NCI-H82 treated with DMSO at 0.1 percent for 48 hours (cell line): ENCODE measurements at regions not wholly inside any gene's neighbourhood (a gene's known extent, or its start where the extent isn't known, plus 50 kb on each side); places are given as distances from the start of the nearest gene placed in this dataset.

ENCODE experiments used
- DNase-seq: peaks from one replicate; lab custom pipeline; 2025; ENCODE audit not compliant: unreplicated experiment; lab: John Stamatoyannopoulos, UW

DNA sequence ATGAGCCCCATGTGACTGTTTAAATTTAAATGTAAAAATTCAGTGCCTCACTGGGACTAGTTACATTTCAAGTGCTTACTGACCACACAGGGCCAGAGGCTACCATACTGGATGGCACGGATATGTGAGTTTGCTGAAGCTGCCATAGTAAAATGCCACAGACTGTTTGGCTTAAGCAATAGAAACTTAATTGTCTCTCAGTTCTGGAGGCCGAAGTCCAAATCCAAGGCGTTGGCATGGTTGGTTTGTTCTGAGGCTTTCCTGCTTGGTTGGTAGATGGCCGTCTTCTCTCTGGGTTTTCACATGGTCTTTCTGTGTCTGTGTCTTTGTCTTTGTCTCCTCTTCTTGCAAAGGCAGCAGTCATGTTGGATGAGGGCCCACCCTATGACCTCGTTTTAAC, 878.9 kb upstream of the RBFOX1 start:
- no peak for DNase-seq

DNA sequence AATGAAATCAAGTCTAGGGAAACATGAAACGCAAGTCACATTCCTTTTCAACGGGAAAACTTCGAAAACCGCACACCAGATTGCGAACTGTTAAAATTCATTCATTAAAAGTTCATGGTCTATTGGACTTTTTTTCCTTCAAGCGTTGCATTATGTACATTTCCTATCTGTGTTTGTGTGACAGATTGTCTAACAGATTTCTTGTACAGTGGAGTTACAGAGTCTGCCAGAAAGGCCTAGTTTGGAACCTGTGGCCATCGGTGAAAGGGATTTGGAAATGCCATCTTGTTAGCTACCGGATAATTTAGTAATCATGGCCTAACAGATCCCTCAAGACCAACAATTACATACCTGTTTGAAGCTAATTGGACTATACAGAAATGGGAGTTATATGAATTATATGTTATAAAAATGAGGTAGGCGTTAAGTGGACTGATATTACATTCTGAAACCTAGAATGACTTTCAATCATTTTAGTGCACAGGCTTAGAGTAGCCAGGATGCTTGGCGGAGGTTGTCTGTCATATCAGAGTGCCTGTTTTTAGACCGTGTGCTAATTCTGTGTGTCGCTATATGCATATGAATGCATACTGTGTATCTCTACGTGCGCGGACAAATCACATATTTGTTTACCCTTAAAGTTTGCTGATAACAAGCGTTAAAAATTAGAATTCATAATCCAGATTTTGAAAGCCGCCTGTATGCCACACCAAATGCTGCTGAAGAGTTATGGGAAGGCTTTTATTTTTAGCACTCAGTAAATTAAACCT, 885.4 kb upstream of the RBFOX1 start:
- DNase-seq: no peak

- no peak for DNase-seq
These were observed 886.3 kb upstream of the RBFOX1 start for GRCh38 chr16:6446370-6446769.

GRCh38 chr16:6439129-6439528, 893.5 kb upstream of the RBFOX1 start:
- DNase-seq: no peak

GRCh38 chr16:6428861-6429260, 903.8 kb upstream of the RBFOX1 start:
- DNase-seq: no peak

DNA sequence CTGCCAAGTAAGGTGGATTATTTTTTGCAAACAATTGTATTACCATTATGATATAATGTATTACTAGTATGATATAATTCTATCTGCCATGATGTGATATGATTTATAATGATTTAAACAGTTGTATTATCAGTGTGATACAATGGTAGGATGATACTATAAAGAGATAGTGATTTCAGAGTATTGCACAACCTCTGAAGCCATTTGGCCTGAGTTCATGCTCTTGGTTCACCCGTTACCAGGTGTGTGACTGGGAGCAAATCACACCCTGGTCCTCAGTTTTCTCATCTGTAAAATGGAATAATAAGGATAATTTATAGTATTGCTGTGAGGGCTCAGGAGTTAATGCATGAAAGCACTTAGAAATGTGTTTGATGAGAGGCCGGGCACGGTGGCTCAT, 905.0 kb upstream of the RBFOX1 start:
- no peak for DNase-seq

DNA sequence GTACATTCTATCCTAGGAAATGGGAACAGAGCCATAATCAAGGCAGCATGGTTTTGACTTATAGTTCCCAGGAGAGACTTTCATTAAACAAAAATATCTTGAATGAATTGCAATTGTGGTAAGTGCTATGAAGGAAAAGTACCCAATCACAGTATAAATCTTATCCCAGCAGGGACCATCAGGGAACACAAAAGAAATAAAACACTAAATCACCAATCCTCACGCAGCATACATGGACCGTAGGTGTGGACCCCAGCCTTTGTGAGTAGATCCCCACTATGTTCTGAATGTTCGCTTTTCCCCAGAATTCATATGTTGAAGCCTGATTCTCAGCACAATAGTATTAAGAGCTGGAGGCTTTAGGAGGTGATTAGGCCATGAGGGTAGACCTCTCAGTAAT, 925.0 kb upstream of the RBFOX1 start:
- DNase-seq: no peak

DNA sequence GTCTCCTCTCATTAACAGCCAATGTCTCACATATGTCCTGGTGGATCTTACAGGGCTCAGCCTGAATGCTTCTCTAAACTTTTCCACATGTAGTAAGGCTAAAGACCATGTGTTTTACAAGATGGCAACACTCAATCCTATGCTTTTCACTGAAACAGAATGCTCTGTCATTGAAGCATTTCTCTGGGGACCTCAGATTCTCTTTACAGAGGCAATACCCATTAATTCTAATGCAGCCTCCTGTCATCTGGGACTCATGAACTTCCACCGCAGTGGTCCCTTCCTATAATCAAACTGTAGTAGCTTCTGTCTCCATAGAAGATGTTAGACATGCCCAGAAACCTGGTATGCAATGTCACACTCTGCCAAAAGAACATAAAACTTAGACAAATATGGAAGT, 926.6 kb upstream of the RBFOX1 start:
- DNase-seq: no peak

- peak; percentile 42 for DNase-seq
These were observed 949.7 kb upstream of the RBFOX1 start for GRCh38 chr16:6382924-6383459.

GRCh38 chr16:6381896-6382295, 950.7 kb upstream of the RBFOX1 start:
- DNase-seq: no peak

DNA sequence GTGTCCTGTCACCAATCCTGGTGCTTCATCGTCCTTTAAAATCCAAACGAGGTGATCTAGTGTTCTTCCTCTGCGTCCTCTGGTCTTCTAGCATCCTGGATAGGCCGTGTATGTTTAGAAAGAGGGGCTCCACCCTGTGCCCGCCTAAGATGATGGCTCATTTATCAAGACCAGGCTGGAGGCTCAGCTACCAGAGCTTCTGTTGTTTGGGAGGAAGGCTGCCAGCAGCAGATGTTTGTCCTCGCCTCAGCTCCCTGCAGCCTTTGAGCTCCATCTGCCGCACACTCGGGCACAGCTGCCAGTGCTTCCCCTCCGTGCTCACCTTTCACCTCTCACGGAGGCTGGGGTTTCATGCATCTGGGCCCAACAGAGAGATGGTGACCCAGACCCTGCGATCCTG, 954.7 kb upstream of the RBFOX1 start:
- DNase-seq: peak; percentile 74

- DNase-seq: peak; percentile 63
These were observed 957.1 kb upstream of the RBFOX1 start for GRCh38 chr16:6375465-6376075.

DNA sequence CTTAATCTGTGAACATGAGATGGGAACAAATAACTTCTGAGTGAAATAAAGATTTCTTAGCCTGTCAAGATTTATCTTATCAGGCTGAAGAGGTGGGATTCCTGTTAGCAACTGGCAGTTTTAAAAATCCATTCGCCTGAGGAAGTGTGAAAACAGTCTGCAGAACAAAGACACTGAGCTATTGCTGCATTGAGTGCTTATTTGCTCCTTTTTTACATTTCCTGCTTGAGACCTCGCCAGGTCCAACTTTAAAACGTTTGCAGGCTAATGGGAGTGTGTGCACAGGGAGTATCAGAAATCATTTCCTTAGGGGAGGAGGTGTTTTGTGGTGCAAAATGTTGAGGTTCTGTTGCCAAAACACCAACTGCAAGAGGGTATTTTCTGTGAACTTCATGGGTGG, 957.8 kb upstream of the RBFOX1 start:
- DNase-seq: no peak

- no peak for DNase-seq
These were observed 967.8 kb upstream of the RBFOX1 start for GRCh38 chr16:6364846-6365245.

DNA sequence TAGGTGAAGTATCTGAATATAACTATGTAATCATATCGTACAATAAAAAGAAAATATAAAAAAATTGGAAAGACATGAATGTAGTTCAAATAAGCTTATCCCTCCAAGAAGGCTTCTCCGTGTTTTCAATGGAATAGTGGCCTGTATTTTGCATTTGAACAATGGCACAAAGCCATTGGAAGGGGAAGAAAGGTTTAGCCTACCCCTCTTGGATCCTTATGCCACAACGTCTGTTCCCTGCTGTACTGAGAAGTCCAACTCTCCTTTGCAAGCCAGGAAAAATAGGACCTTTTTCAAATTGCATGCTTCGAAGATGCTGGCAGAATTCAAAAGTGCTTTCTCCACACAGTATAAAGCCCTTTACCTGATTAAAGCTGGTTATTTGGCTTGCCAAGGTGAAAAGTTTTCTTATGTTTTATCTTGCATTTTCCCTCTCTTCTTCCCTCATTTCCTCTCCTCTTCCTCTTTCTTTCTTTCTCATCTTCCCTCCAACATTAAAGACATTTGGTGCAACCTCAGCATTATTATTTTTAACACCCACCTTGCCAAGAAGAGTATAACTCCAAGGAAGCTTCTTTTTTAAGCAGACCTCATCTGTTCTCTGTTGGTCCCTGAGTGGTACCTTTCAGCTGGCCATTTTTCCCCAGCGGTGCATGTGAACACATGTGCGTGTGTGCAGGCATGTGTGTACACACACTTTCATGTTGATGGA, 968.6 kb upstream of the RBFOX1 start:
- no peak for DNase-seq

GRCh38 chr16:6363396-6363795, 969.2 kb upstream of the RBFOX1 start:
- no peak for DNase-seq

DNA sequence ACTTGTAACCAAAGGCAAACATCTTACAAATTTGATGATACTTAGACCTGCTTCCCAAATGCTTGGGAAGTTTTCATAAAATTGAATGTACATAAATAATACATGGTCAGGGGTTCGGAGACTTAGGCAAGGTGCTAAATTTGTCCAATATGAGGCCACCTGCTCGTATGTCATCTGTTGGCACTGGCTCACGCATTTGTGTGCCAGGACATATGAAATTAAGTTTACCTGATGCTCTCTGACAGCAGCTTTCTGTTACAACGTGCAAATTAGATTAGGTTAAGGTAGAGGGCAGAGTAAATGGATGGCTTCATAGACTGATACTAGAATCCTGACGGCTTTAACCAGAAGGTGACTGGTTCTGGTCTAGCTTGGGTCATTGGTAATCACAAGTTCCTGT, 970.3 kb upstream of the RBFOX1 start:
- no peak for DNase-seq

DNA sequence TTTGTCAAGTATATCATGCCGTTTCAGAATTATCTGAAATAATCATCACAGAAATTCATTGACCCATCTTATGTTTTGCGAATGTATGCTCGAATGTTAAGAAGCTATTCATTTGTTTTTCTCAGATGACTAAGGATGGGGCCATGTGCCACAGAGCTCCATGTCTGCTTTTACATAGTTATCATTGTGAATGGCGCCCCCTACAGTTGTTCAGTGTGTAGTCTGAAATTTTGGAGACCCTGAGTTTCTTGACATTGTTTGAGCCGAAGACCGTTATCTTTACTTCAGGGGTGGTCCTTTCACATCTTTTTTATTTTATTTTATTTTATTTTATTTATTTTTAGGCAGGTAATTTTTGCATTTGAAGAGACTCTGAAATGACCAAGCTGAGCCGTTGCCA, 972.0 kb upstream of the RBFOX1 start:
- DNase-seq: no peak

- no peak for DNase-seq
These were observed 975.7 kb upstream of the RBFOX1 start for GRCh38 chr16:6356911-6357310.

DNA sequence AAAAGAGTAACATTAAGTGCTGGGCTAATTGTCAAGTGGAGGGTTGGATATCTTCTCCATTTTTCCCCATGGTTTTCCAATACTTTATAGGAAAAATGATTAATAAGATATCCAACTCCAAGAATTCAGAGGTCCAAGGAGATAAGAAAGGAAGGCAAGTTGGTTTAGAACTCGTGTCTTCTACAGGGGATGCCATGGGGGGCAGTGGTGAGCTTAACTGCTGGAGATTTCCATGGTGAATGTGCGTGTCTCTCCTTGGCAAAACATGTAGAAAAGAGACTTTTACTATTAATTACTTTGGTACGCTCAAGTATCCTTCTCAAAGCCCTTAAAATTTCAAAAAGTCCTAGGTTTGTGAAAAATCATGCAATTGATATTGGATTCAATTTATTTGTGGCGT, 982.9 kb upstream of the RBFOX1 start:
- no peak for DNase-seq

- no peak for DNase-seq
These were observed 987.6 kb upstream of the RBFOX1 start for GRCh38 chr16:6345090-6345489.

DNA sequence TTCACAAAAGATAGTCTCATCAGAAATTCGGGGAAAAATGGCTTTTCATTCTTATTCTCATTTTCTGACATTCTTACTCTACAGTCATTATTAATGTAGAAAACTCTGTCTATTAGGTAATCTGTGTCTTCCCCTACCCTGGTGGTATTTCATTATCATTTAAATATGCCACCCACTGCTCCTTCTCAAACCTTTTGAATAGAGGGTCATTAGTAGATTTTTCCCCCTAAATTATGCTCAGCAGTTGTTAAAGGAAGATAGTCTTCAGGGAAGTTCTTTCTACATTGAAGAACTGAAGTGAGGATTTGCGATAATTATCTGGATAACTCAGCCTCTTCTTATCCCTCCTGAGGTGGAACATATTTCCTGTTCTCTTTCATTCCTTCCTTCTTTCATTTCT, 989.5 kb upstream of the RBFOX1 start:
- no peak for DNase-seq
